Astrocyte of the spinal cord (primary cell): ENCODE measurements at regions not wholly inside any gene's neighbourhood (a gene's known extent, or its start where the extent isn't known, plus 50 kb on each side); places are given as distances from the start of the nearest gene placed in this dataset.
"Not testable (repeated sequence)": the region's sequence is repeated elsewhere in the genome, so short reads cannot be mapped to it uniquely, and the experiment has no call there.

Source experiments
- DNase-seq: peaks from one replicate; pipeline ENCODE4 v3.0.0; 2011; ENCODE audit warnings: low read depth, low spot score
- H3K4me3 ChIP-seq: 2 replicates; pipeline ENCODE4 v1.5.1; 2011; ENCODE audit warnings: low read depth, mild to moderate bottlenecking, low read length, moderate library complexity
- in situ Hi-C: cut with HindIII; loops from 2 replicates; pipeline ENCODE4 v1.10.0; 2017; ENCODE audit warnings: low sequenced_read_pairs
- TF ChIP-seq, protein P1 (sequence below): IDR thresholded peaks from 2 replicates; pipeline ENCODE4 v1.5.1; 2012; ENCODE audit warnings: low read depth, mild to moderate bottlenecking, low read length, inconsistent platforms

DNA sequence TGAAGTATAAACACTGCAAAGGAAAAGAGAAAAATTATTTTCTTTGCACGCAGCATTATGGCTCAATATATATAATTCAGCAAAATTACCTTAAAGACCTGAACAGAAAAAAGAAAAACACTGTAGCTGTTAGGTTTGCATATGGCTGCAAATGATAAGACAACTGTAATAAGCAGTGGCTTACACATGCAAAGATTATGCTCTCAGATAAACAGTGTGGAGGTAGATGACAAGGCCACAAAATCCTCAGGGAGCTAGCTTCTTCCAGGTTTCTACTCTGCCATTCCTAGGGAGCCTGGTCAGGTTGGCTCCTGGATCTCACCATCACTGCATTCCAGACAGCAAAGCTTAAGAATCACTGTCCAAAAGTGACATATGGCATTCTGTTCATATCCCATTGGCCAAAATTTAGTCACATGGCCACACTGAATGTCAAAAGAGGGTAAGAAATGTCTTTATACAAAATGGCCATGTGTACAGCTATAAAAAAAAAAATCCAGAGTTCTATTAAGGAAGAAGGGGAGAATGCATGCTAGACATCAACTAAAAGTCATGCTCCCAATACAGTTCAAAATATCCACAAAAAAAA is 195.2 kb upstream of the SLC7A11 start:
- H3K4me3 ChIP-seq: no peak overlapping the region
- in situ Hi-C loops: no loop called here
- TF ChIP-seq, protein P1, sequence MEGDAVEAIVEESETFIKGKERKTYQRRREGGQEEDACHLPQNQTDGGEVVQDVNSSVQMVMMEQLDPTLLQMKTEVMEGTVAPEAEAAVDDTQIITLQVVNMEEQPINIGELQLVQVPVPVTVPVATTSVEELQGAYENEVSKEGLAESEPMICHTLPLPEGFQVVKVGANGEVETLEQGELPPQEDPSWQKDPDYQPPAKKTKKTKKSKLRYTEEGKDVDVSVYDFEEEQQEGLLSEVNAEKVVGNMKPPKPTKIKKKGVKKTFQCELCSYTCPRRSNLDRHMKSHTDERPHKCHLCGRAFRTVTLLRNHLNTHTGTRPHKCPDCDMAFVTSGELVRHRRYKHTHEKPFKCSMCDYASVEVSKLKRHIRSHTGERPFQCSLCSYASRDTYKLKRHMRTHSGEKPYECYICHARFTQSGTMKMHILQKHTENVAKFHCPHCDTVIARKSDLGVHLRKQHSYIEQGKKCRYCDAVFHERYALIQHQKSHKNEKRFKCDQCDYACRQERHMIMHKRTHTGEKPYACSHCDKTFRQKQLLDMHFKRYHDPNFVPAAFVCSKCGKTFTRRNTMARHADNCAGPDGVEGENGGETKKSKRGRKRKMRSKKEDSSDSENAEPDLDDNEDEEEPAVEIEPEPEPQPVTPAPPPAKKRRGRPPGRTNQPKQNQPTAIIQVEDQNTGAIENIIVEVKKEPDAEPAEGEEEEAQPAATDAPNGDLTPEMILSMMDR: no peak
- DNase-seq: no peak

DNA sequence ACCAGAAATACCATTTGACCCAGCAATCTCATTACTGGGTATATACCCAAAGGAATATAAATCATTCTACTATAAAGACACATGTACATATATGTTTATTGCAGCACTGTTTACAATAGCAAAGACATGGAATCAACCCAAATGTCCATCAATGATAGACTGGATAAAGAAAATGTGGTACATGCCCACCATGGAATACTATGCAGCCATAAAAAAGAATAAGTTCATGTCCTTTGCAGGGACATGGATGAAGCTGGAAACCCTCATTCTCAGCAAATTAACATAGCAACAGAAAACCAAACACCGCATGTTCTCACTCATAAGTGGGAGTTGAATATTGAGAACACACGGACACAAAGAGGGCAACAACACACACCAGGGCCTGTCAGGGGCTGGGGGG is 193.6 kb upstream of the SLC7A11 start:
- in situ Hi-C loops, DNase-seq, H3K4me3 ChIP-seq: not testable (repeated sequence)

DNA sequence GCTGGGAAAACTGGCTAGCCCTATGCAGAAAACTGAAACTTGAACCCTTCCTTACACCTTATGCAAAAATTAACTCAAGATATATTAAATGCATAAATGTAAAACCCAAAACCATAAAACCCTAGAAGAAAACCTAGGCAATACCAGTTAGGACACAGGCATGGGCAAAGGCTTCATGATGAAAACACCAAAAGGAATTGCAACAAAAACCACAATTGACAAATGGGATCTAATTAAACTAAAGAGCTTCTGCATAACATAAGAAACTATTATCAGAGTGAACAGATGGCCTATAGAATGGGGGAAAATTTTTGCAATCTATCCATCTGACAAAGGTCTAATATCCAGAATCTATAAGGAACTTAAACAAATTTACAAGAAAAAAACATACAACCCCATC is 192.9 kb upstream of the SLC7A11 start:
- DNase-seq, H3K4me3 ChIP-seq, in situ Hi-C loops: not testable (repeated sequence)

DNA sequence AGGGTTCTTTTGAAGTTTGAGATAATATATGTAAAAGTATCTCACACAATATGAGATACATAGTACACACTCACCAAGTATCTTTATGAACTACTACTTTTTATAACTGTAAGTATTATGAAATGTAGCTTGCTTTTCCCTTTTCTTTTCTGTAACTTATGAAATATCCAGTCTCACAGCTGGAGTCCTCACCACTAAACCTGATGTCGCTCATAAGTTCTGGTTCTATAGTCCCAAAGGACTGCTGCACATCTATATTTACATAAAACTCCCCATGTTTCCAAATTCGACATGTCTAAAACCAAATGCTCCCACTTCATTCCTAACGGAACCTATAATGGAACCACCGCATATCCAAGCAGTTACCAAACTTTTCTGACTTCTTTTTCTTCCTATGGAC is 186.5 kb upstream of the SLC7A11 start:
- TF ChIP-seq, protein P1: no peak
- H3K4me3 ChIP-seq: no peak overlapping the region
- in situ Hi-C loops: no loop called here
- peak; percentile 23 for DNase-seq

DNA sequence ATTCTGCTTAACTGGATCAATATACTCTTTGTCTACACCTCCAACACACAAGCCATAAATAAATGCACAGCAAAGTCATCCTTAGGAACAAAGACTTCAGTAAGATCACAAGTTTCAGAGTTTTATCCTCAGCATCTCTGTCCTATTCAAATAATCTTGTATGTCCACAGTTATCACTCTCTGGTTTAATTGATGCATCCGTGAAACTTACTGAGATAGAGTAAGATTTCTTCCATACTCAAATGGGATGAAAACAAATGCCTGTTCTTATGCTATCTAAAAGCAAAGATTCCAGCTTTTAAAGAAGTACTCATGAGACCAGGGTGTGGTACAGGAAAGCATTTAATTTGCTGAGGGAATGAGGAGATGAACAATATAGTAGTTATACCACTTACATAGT is 184.6 kb upstream of the SLC7A11 start:
- TF ChIP-seq, protein P1: no peak
- in situ Hi-C loops: no loop called here
- H3K4me3 ChIP-seq: no peak overlapping the region
- DNase-seq: no peak

DNA sequence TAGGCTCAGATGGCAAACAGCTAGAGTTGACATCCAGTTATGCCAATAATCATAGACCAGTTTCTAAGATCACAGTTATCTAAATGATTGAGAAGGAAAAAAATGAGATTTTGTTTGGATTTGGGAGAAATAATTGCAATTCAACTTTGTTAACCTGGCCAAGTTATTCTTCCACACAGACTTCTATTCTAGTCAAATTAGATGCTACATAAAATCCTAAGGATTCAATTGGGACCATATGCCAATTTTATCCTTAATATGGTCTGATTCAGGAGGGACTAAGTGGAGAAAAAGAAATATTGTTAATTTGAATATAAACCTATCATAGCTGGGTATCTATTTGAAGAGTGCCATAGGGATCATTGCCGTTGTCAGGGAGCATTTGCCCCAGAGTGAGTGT is 178.3 kb upstream of the SLC7A11 start:
- in situ Hi-C loops: no loop called here
- DNase-seq: no peak
- H3K4me3 ChIP-seq: no peak overlapping the region
- TF ChIP-seq, protein P1: no peak

DNA sequence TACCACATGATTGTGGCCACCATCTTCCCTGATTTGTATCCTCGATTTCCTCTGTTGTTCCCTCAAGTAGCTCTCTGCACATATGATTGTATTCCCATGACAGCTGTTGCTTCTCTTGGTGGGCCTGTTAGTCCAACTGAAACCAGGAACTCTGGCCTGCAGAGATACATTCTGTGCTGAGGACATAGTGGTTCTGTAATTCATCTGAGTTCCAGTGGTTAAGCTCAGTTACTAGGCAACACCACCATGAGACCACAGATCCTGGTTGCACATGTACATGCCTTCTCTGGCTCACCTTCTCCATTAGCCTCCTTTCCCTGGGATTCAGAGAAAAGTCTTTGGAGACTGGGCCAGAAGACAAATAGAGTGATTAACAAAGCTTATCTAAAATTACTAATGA is 172.1 kb upstream of the SLC7A11 start:
- TF ChIP-seq, protein P1: no peak
- in situ Hi-C loops: no loop called here
- DNase-seq: no peak
- no peak overlapping the region for H3K4me3 ChIP-seq

DNA sequence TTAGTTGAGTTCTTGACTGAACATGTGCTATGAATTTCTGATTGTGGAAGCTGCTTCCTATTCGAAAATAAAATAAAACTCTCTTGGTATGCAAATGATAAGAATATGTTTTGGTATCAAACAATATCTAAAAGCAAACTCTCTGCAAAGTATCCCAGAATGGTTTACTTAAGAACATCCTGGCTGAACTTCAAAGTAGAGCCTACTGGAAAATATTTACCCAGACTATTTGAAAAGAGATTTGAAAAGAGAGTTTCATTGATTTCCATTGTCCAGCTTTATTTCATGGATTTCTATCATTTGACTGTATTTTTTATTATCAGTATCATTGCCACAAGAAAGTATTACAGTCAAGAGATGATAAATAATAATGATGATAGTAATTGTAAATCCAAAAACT is 171.1 kb upstream of the SLC7A11 start:
- TF ChIP-seq, protein P1: no peak
- no peak for DNase-seq
- in situ Hi-C loops: no loop called here
- H3K4me3 ChIP-seq: no peak overlapping the region
